ENCODE measurements at regions not wholly inside any gene's neighbourhood (a gene's known extent, or its start where the extent isn't known, plus 50 kb on each side); places are given as distances from the start of the nearest gene placed in this dataset.
"Not testable (repeated sequence)": the region's sequence is repeated elsewhere in the genome, so short reads cannot be mapped to it uniquely, and the experiment has no call there.

GRCh38 chr12:46884362-46884761 is 58.6 kb upstream of the SLC38A4 start:
- no peak for DNase-seq

- no peak for DNase-seq
These were observed 60.8 kb upstream of the SLC38A4 start for GRCh38 chr12:46886541-46887041.

GRCh38 chr12:46887870-46888269 is 62.1 kb upstream of the SLC38A4 start:
- no peak for DNase-seq

GRCh38 chr12:46888568-46888967 is 62.8 kb upstream of the SLC38A4 start:
- no peak for DNase-seq

GRCh38 chr12:46891306-46891705 is 65.5 kb upstream of the SLC38A4 start:
- DNase-seq = no peak

- no peak for DNase-seq
These were observed 66.4 kb upstream of the SLC38A4 start for GRCh38 chr12:46892034-46892705.

- no peak for DNase-seq
These were observed 67.1 kb upstream of the SLC38A4 start for GRCh38 chr12:46892887-46893286.

GRCh38 chr12:46893434-46893833 is 67.6 kb upstream of the SLC38A4 start:
- no peak for DNase-seq

- no peak for DNase-seq
These were observed 69.9 kb upstream of the SLC38A4 start for GRCh38 chr12:46895726-46896125.

- DNase-seq = no peak
These were observed 70.9 kb upstream of the SLC38A4 start for GRCh38 chr12:46896680-46897079.

- no peak for DNase-seq
These were observed 72.5 kb upstream of the SLC38A4 start for GRCh38 chr12:46898152-46898931.

- no peak for DNase-seq
These were observed 73.2 kb upstream of the SLC38A4 start for GRCh38 chr12:46898989-46899388.

GRCh38 chr12:46900734-46901463 is 75.1 kb upstream of the SLC38A4 start:
- DNase-seq = no peak

- DNase-seq = no peak
These were observed 75.8 kb upstream of the SLC38A4 start for GRCh38 chr12:46901464-46902205.

- no peak for DNase-seq
These were observed 77.3 kb upstream of the SLC38A4 start for GRCh38 chr12:46903058-46903457.

- no peak for DNase-seq
These were observed 78.8 kb upstream of the SLC38A4 start for GRCh38 chr12:46904406-46905238.

GRCh38 chr12:46905239-46905627 is 79.4 kb upstream of the SLC38A4 start:
- DNase-seq = not testable (repeated sequence)

GRCh38 chr12:46907791-46908190 is 82.0 kb upstream of the SLC38A4 start:
- no peak for DNase-seq

GRCh38 chr12:46908236-46908935 is 82.6 kb upstream of the SLC38A4 start:
- DNase-seq = no peak

- no peak for DNase-seq
These were observed 83.3 kb upstream of the SLC38A4 start for GRCh38 chr12:46908936-46909635.

- no peak for DNase-seq
These were observed 85.0 kb upstream of the SLC38A4 start for GRCh38 chr12:46910830-46911229.
